Endothelial cell of umbilical vein (primary cell): ENCODE measurements at regions not wholly inside any gene's neighbourhood (a gene's known extent, or its start where the extent isn't known, plus 50 kb on each side); places are given as distances from the start of the nearest gene placed in this dataset.

ENCODE experiments used
- BruUV-seq: library from RNA; stranded (reverse); fragments of 400-500 nt; replicated peaks from 2 replicates; lab custom pipeline; 2021; lab: Mats Ljungman, UMichigan
- CTCF ChIA-PET: fragments of 300-600, 350-600 bp; sonication (Branson Sonifier 250); formaldehyde crosslinking; loops from one replicate; lab custom pipeline; 2021; ENCODE audit warnings: antibody characterized with exemption, inconsistent platforms; lab: Charles Lee
- POLR2A ChIA-PET: fragments of 300-600, 350-600 bp; sonication (Branson Sonifier 250); formaldehyde crosslinking; loops from one replicate; lab custom pipeline; 2021; ENCODE audit warnings: antibody characterized with exemption, inconsistent platforms; lab: Charles Lee
- DNase-seq: peaks from one replicate; pipeline ENCODE4 v3.0.0-alpha.2; 2011; ENCODE audit warnings: low read depth, low spot score
- FAIRE-seq: peaks from 2 replicates; lab custom pipeline; 2011; peaks lifted over from hg19 to GRCh38; lab: Jason Lieb, UNC
- H2AFZ ChIP-seq: 2 replicates; pipeline ENCODE4 v1.6.0; 2012; ENCODE audit warnings: low read depth, low read length, control low read depth, inconsistent platforms
- H3K27ac ChIP-seq: 2 replicates; pipeline ENCODE4 v1.5.1; 2011; ENCODE audit warnings: low read depth, mild to moderate bottlenecking, control low read depth, low read length, moderate library complexity; ENCODE audit not compliant: insufficient read depth
- H3K27me3 ChIP-seq, 2 experiments: 2 replicates each; pipeline versions ENCODE4 v1.6.0 to v1.6.1; 2011; ENCODE audit warnings: low read length in 2 of 2, mixed read lengths in 1 of 2; ENCODE audit not compliant: control insufficient read depth in 2 of 2, insufficient read depth in 2 of 2
- H3K36me3 ChIP-seq, 2 experiments: 2 replicates in 1 of 2; 3 replicates in 1 of 2; pipeline ENCODE4 v1.5.1; 2011; ENCODE audit warnings: low read length in 2 of 2, mild to moderate bottlenecking in 1 of 2, moderate library complexity in 1 of 2; ENCODE audit not compliant: control insufficient read depth in 2 of 2, insufficient read depth in 2 of 2; ENCODE audit errors: extremely low read depth in 1 of 2
- H3K4me1 ChIP-seq: 3 replicates; pipeline ENCODE4 v1.5.1; 2011; ENCODE audit warnings: mild to moderate bottlenecking, low read length; ENCODE audit not compliant: control insufficient read depth, insufficient read depth; ENCODE audit errors: extremely low read depth
- H3K4me2 ChIP-seq: 2 replicates; pipeline ENCODE4 v1.6.1; 2011; ENCODE audit warnings: low read length, control low read depth, mixed read lengths; ENCODE audit not compliant: insufficient read depth
- H3K4me3 ChIP-seq, 3 experiments: fragments of 200-600 bp in 1 of 3; sonication (generic), shearing (Covaris generic) in 1 of 3; replicated peaks in 1 of 3; 2 replicates each; pipeline ENCODE4 v1.5.1; 2011 to 2016; ENCODE audit warnings: control low read depth in 3 of 3, low read length in 3 of 3, mild to moderate bottlenecking in 2 of 3, inconsistent platforms in 1 of 3, low read depth in 1 of 3, moderate library complexity in 1 of 3; ENCODE audit not compliant: insufficient read depth in 1 of 3
- H3K79me2 ChIP-seq: 2 replicates; pipeline ENCODE4 v1.6.0; 2012; ENCODE audit warnings: low read length, inconsistent platforms; ENCODE audit not compliant: control insufficient read depth, insufficient read depth
- H3K9ac ChIP-seq: replicated peaks from 2 replicates; pipeline ENCODE3; 2011; ENCODE audit warnings: low read length, control low read depth; ENCODE audit not compliant: insufficient read depth; ENCODE audit errors: extremely low read depth
- H3K9me1 ChIP-seq: replicated peaks from 3 replicates; pipeline ENCODE4 v1.6.0; 2011; ENCODE audit warnings: mild to moderate bottlenecking, low read length; ENCODE audit not compliant: control insufficient read depth, insufficient read depth; ENCODE audit errors: extremely low read depth
- H3K9me3 ChIP-seq: replicated peaks from 2 replicates; pipeline ENCODE4 v1.5.1; 2012; ENCODE audit warnings: low read length, inconsistent platforms; ENCODE audit not compliant: control insufficient read depth, insufficient read depth
- H4K20me1 ChIP-seq: replicated peaks from 2 replicates; pipeline ENCODE3; 2011; ENCODE audit warnings: mild to moderate bottlenecking, low read length; ENCODE audit not compliant: control insufficient read depth, insufficient read depth; ENCODE audit errors: extremely low read depth
- CTCF ChIP-seq, 2 donors: IDR thresholded peaks; 1 replicate in 1 of 2; 2 replicates in 1 of 2; pipeline ENCODE4 v1.5.1; 2011; ENCODE audit warnings: low read length in 2 of 2, mild to moderate bottlenecking in 2 of 2, moderate library complexity in 2 of 2, control low read depth in 1 of 2, inconsistent platforms in 1 of 2, low read depth in 1 of 2; ENCODE audit not compliant: insufficient read depth in 1 of 2; ENCODE audit errors: extremely low read depth in 1 of 2
- EZH2 ChIP-seq: IDR thresholded peaks from 2 replicates; pipeline ENCODE4 v1.6.1; 2012; ENCODE audit warnings: borderline replicate concordance, low read depth, mild to moderate bottlenecking, moderate library complexity, low read length, inconsistent platforms; ENCODE audit not compliant: severe bottlenecking
- FOS ChIP-seq: IDR thresholded peaks from 2 replicates; pipeline ENCODE4 v1.6.1; 2011; ENCODE audit warnings: mild to moderate bottlenecking, low read length, moderate library complexity, borderline replicate concordance; ENCODE audit not compliant: insufficient read depth
- POLR2A ChIP-seq: IDR thresholded peaks from 2 replicates; pipeline ENCODE4 v1.6.1; 2012; ENCODE audit warnings: low read depth, mild to moderate bottlenecking, control low read depth, low read length
- POLR2AphosphoS5 ChIP-seq: IDR thresholded peaks from 2 replicates; pipeline ENCODE4 v1.6.1; 2012; ENCODE audit warnings: low read depth, mild to moderate bottlenecking, control low read depth, low read length, moderate library complexity; ENCODE audit not compliant: insufficient read depth
- dilution Hi-C: fragments of 300-500 bp; cut with MboI; formaldehyde crosslinking; loops from one replicate; pipeline ENCODE4 v1.15.0; 2019; ENCODE audit warnings: low sequenced_read_pairs; ENCODE audit not compliant: extremely low pct_ligation_motif_present
- intact Hi-C: fragments of 100-400 bp; cut with micrococcal nuclease; formaldehyde crosslinking; loops from one replicate; pipeline ENCODE4 v1.10.0; 2022
- TF ChIP-seq, protein P1 (sequence below): IDR thresholded peaks from 2 replicates; pipeline ENCODE4 v1.6.1; 2011; ENCODE audit not compliant: insufficient read depth, insufficient read length

DNA sequence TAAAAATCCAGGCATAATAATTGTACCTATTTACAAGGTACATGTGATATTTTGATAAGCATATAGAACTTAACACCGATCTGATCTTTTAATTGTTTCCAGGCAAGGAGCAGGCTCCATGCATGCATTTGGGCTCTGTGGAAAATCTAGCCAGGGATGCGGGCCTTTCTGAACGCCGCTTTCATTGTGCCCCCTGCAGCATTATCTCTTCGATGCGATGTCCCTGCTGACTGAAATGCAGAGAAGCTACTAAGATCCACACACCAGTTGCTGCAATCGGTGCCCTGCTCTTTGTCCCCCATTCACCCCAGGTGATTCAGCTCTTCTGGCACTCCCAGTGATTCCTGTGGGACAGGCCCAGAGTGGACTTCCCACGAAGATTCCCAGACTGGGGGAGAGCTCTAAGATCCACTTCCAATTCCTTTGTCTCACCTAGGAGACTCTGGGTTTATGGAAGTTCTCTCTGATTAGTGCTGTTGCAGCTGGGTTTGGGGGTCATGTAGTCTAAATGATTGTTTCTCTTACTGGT lies 254.3 kb upstream of the AGA start:
- Histone ChIP-seq H3K9me1 (no peaks in the 10 kb centered on the region), H3K79me2 (no peaks in the 10 kb centered on the region), H3K4me1 (no peaks in the 10 kb centered on the region), H2AFZ (no peak overlapping the region), H3K4me3 (no peak overlapping the region), H3K4me2 (no peak overlapping the region), H3K36me3 (no peaks in the 10 kb centered on the region), H3K9me3 (no peaks in the 10 kb centered on the region), H3K27ac (no peak overlapping the region), H4K20me1 (no peaks in the 10 kb centered on the region), H3K27me3 (no peaks in the 10 kb centered on the region), H3K9ac (no peak overlapping the region)
- no peak for TF ChIP-seq POLR2A
- TF ChIP-seq POLR2AphosphoS5, result no peak
- TF ChIP-seq, protein P1, sequence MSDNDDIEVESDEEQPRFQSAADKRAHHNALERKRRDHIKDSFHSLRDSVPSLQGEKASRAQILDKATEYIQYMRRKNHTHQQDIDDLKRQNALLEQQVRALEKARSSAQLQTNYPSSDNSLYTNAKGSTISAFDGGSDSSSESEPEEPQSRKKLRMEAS, result no peak
- no peak for TF ChIP-seq FOS
- no peak for TF ChIP-seq CTCF (IDR thresholded peaks at IDR 0.05; ENCODE audit: extremely low read depth in 1 of 2, insufficient read depth in 1 of 2, low read depth in 1 of 2, low read length in 2 of 2)
- TF ChIP-seq EZH2, result no peak
- dilution Hi-C loops (no loop called here), intact Hi-C loops (no loop called here)
- FAIRE-seq (no peak), DNase-seq (no peak)
- ChIA-PET POLR2A (no interaction called here), CTCF (no interaction called here)
- BruUV-seq, result no TSS peak
